NCI-H1092 treated with DMSO at 0.1 percent for 48 hours (cell line): ENCODE measurements at regions not wholly inside any gene's neighbourhood (a gene's known extent, or its start where the extent isn't known, plus 50 kb on each side); places are given as distances from the start of the nearest gene placed in this dataset.

Source experiments
- DNase-seq: peaks from one replicate; lab custom pipeline; 2025; lab: John Stamatoyannopoulos, UW

DNA sequence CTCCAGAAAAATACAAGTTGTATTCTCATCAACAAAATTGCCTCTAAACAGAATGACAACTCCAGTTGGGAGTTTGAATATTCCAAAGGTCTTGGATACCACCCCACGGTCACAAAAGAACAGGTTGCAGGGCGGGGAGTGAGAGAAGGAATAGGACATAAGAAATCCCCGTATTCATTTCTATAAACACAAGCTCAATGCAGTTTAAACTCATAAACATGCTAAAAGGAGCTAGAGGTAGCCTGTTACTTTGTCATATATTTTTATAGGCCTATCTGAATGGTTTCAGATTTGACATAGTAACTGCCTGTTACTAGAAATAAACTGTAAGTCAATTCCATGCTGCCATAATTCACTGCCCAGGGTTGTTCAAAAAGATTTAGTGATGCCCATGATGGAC, 567.5 kb downstream of the BCL11A start:
- DNase-seq: no peak

GRCh38 chr2:59974051-59974766, 579.2 kb downstream of the BCL11A start:
- DNase-seq: no peak

GRCh38 chr2:59969161-59969560, 584.3 kb downstream of the BCL11A start:
- DNase-seq: no peak

- DNase-seq: no peak
Observed at GRCh38 chr2:59968441-59968840, 585.0 kb downstream of the BCL11A start.

- no peak for DNase-seq
Observed at GRCh38 chr2:59967691-59968090, 585.8 kb downstream of the BCL11A start.

DNA sequence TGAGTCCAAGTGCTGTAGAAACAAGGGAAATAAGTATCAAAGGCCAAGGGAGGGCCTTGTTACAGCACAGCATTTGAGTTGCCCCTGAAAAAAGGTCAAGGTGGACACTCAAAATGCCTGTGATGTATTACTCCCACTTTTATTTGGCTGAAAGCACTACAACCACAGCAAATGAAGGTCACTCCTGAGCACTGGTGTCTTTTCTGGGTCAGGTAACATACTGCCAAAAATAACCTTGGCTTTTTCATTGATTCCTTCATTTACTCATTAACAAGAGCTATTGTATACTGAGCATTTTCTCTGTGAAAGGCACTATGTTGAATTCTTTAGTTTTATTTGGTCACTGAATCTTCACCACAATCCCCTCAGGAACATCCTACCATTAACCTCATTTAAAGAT, 590.3 kb downstream of the BCL11A start:
- DNase-seq: no peak

GRCh38 chr2:59961746-59962145, 591.7 kb downstream of the BCL11A start:
- no peak for DNase-seq

GRCh38 chr2:59959944-59960343, 593.5 kb downstream of the BCL11A start:
- no peak for DNase-seq

DNA sequence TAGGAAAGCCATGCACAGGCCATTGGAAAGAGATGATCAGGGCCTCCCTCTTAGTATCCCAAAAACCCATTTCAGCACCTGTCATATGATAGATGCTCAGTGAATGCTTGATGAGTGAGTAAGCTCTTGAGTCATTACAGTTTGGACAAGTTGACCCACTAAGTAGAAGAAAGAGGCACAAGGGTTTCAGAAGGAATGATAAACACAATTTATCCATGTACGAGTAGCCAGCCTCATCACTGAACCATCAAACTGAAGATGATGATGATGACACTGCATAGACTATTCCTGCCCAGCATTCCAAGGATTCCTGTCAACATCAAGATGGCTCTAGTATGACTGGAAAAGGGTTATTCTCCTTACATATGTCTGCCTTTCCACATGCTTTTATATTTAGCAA, 596.0 kb downstream of the BCL11A start:
- no peak for DNase-seq

GRCh38 chr2:59956981-59957380, 596.5 kb downstream of the BCL11A start:
- no peak for DNase-seq

GRCh38 chr2:59947917-59948541, 605.4 kb downstream of the BCL11A start:
- no peak for DNase-seq

DNA sequence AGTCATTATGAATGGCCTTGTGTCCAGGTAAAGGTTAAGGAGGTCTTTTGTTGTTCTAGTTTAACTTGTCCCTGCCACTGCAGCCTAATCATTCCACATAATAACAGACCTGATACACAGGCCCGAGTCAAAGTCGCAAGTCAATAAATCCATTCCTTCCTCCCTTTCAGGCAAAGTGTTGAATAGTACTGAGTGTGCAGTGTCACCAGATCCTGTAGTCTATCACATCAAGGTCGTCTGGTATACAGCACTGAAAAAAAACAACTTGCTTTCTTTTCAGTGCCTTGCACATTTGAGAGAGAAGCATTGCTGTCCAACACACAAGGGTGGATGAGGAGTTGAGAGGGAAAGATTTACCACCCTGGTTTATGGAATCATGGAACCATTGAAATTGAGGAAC, 606.2 kb downstream of the BCL11A start:
- DNase-seq: no peak

GRCh38 chr2:59939236-59939635, 614.2 kb downstream of the BCL11A start:
- DNase-seq: no peak

DNA sequence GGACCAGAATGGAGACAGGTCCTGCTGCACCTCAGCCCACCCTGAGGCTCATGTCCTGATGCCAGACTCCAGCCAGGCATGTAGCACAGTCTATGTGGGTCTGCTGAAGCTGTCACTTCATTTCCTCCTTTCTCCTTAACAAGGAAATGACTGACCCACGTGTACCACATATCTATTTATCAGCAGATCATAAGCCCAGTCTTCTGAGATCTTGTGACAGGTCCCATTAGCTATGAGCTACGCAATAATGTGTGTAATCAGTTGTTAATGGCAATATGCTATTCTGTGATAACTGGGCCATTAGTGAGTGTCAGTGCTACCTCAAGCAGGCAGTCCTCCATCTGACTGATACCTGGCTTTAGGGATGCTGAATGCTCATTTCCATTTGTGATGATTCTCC, 615.3 kb downstream of the BCL11A start:
- no peak for DNase-seq

DNA sequence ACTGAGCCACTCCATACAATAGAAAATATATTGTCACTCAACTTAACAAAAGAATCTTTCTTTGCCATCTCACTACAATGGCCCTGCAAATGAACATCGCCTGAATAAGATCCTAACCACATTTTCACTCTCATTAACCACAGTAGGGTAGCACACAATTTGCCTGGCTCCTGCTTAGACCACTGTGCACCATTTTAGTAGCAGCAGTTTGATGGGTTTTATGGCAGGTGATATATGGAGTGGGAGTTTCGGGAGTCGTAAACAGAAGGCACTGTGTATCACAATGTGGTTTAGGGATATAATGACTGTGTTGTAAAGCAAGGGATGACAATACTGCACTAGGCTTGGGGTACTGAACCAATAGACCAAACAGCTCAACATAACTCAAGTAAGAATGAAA, 617.4 kb downstream of the BCL11A start:
- DNase-seq: peak; percentile 7

GRCh38 chr2:59935005-59935404, 618.4 kb downstream of the BCL11A start:
- no peak for DNase-seq

DNA sequence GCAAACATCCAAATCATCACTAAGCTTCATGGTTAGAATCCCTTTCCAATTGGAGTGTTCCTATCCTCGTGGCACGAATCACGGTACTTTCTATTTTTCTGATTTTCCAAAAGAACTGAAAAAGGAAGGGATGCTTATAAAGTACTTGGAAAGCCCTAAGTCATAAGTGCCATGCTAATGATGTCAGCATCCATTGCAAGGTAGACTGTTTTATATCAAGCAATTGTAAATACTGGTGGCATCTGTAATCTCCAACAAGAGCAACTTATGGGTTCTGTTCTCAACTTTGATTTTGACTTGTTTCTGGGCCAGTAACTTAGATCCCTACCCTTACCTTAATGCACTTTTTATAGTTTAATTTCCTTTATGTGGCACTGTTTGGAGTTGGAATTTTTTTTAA, 619.5 kb downstream of the BCL11A start:
- no peak for DNase-seq

DNA sequence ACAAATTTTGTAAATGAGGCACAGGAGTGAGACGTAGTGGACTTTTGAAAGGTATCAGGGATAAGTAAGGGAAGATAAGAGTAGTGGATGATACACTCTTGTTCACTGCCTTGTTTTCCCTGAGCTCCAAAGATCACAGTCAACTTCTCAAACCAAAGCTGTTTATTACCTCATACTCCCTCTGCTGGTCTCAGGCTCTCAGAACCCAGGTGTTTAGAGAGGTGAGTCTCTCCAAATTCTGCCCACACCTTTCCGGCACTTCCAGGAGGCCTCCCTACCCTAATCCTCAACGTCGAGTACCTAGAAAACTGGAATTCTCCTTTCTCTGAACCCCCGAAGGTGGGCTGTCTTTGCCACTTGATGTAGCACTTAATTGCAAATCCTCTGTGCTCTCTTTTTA, 621.1 kb downstream of the BCL11A start:
- no peak for DNase-seq

DNA sequence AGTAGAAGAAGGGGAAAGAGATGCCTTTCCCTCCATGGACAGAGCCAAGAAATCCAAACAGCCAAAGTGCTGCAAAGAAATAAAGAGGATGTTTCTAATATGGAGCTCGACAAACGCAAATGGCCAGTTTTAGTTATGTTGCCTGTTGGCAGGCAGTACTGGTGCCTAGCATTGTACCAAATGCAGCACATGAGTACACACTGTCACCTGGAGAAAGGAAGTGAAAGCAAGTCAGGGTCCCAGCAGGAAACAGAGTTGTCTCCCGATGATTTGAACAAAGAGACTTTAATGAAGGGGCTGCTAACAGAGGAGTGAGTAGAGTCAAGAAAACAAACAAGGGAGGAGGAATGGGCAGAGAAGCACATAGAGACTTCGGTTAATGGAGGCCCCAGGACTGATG, 623.0 kb downstream of the BCL11A start:
- DNase-seq: no peak

- no peak for DNase-seq
Observed at GRCh38 chr2:59926731-59927130, 626.7 kb downstream of the BCL11A start.

DNA sequence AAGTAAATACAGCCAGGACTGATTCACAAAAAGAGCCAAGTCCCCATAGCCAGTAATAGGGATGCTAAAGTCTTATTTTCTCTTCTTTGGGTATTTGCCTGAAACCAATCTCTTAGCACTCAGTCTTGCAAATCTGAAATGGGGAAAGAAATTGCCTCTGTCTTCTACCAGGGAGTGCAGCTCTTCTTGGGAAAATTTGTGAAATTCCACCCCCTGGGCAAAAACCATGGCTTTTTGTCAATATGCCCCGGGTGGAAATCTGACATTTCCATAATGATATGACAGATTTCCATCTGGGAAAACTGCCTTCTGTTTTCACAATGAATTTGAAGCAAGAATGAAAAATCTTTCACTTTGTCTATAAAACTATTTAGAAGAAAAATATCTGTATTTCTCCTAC, 628.1 kb downstream of the BCL11A start:
- no peak for DNase-seq

DNA sequence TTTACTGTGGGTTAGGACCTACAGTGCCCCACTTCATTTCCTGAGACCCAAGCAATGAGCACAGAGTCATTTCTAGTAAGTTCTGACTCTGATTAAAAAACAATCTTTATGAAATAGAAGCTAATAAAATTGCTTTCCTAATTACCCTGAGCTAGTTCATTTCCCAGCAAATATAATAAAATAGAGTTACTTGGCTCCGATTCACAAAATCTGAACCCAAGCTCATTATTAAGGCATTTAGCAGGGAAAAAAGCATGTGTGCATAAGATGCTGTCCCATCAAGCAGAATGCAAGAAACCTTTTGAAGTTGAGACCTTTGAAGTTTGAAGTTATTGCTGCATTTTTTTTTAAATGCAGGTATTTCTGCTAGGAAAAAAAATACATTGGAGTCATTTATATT, 629.1 kb downstream of the BCL11A start:
- no peak for DNase-seq

DNA sequence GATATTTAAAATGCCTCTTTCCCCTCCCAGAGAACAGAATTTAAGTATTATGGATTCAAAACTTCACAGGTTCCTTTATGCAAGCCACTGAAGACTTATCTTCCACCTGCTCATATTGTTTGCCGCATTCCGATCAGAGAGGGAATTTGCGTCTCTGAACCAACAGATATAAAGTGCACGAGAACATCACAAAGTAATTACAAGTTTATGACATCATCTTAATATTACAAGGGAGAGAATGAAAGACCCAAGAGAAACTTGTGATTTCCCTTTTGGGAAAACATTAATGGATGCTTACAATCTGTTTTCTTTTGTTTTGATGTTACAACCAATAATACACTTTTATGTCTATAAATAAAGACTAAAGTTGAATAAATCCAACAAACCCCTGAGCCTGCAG, 631.0 kb downstream of the BCL11A start:
- no peak for DNase-seq

GRCh38 chr2:59921743-59922142, 631.7 kb downstream of the BCL11A start:
- no peak for DNase-seq
